ENCODE measurements at regions not wholly inside any gene's neighbourhood (a gene's known extent, or its start where the extent isn't known, plus 50 kb on each side); places are given as distances from the start of the nearest gene placed in this dataset.

GRCh38 chr10:58903071-58903470 is 273.4 kb upstream of the PHYHIPL start:
- intact Hi-C loops (cut with micrococcal nuclease) = no loop called here
- no TSS peak for BruUV-seq (replicated peaks)
- in situ Hi-C loops (cut with MboI; ENCODE audit: low sequenced_read_pairs) = no loop called here

More at GRCh38 chr10:58903071-58903470, 273.4 kb upstream of the PHYHIPL start:
- no peak overlapping the region for H3K14ac ChIP-seq (replicated peaks; ENCODE audit: low read depth, low read length)
- dilution Hi-C loops (cut with HindIII; ENCODE audit: low sequenced_read_pairs, unreplicated experiment) = no loop called here
- H2BK20ac ChIP-seq (ENCODE audit: low read depth, low read length) = no peak overlapping the region
- H4K91ac ChIP-seq (ENCODE audit: insufficient read depth, low read depth, low read length) = no peak overlapping the region
- H3K9me3 ChIP-seq (ENCODE audit: control insufficient read depth, insufficient read depth, low read length) = peaks cover 3% of the 10 kb centered on the region
- H3K79me1 ChIP-seq (ENCODE audit: low read depth in 1 of 2, low read length in 2 of 2) = no peaks in the 10 kb centered on the region
- no peak overlapping the region for H4K8ac ChIP-seq (ENCODE audit: low read depth in 2 of 2, low read length in 2 of 2)
- H3K4me2 ChIP-seq (ENCODE audit: low read depth, low read length) = no peak overlapping the region
- H3K56ac ChIP-seq (ENCODE audit: extremely low read depth, insufficient read depth, low read length) = no peak overlapping the region
- H3K9ac ChIP-seq (ENCODE audit: low read depth, low read length) = no peak overlapping the region
- H3K4ac ChIP-seq (ENCODE audit: low read depth, low read length) = no peak overlapping the region
- no peak overlapping the region for H2AFZ ChIP-seq (replicated peaks; ENCODE audit: low read length, poor library complexity)
- POLR2A ChIA-PET (ENCODE audit: unreplicated experiment) = no interaction called here
- H3K23ac ChIP-seq (ENCODE audit: low read depth, low read length) = no peak overlapping the region
- no peak overlapping the region for H2AK5ac ChIP-seq (ENCODE audit: low read depth, low read length)
- no peak overlapping the region for H4K5ac ChIP-seq (ENCODE audit: low read depth, low read length)
- CTCF ChIA-PET = no interaction called here
- H3K9me1 ChIP-seq (ENCODE audit: insufficient read depth, low read length) = no peaks in the 10 kb centered on the region
- peaks cover 3% of the 10 kb centered on the region for H3K27me3 ChIP-seq (ENCODE audit: control insufficient read depth, insufficient read depth, low read length)
- no peak overlapping the region for H2BK5ac ChIP-seq (ENCODE audit: low read depth, low read length, poor library complexity, severe bottlenecking)
- no CpG with 5 or more reads among the region's 1 CpG for WGBS, 2 experiments (ENCODE audit: extremely low coverage in 2 of 2, insufficient read length in 1 of 2)
- no peak overlapping the region for H2BK15ac ChIP-seq (ENCODE audit: low read depth, low read length)
- H3K36me3 ChIP-seq (ENCODE audit: control insufficient read depth, insufficient read depth, low read length) = no peaks in the 10 kb centered on the region
- ATAC-seq (ENCODE audit: low read depth) (no peak), DNase-seq (no peak)
- H3K27ac ChIP-seq (ENCODE audit: insufficient read depth, low read length) = no peak overlapping the region
- no peak overlapping the region for H3K4me3 ChIP-seq (ENCODE audit: insufficient read depth, low read depth, low read length)
- TF ChIP-seq, protein P1, sequence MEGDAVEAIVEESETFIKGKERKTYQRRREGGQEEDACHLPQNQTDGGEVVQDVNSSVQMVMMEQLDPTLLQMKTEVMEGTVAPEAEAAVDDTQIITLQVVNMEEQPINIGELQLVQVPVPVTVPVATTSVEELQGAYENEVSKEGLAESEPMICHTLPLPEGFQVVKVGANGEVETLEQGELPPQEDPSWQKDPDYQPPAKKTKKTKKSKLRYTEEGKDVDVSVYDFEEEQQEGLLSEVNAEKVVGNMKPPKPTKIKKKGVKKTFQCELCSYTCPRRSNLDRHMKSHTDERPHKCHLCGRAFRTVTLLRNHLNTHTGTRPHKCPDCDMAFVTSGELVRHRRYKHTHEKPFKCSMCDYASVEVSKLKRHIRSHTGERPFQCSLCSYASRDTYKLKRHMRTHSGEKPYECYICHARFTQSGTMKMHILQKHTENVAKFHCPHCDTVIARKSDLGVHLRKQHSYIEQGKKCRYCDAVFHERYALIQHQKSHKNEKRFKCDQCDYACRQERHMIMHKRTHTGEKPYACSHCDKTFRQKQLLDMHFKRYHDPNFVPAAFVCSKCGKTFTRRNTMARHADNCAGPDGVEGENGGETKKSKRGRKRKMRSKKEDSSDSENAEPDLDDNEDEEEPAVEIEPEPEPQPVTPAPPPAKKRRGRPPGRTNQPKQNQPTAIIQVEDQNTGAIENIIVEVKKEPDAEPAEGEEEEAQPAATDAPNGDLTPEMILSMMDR (conservative IDR thresholded peaks at IDR 0.05; ENCODE audit: low read depth, low read length) = no peak
- TF ChIP-seq RCOR1 (IDR thresholded peaks at IDR 0.05; ENCODE audit: insufficient replicate concordance, low read length) (no peak), CHD1 (IDR thresholded peaks at IDR 0.05; ENCODE audit: low read depth, low read length) (no peak), RFX5 (IDR thresholded peaks at IDR 0.05; ENCODE audit: low read depth, low read length) (no peak), POLR2A (IDR thresholded peaks at IDR 0.05; ENCODE audit: low read depth, low read length) (no peak), MAFK (IDR thresholded peaks at IDR 0.05; ENCODE audit: low read depth, low read length) (no peak), BHLHE40 (IDR thresholded peaks at IDR 0.05; ENCODE audit: low read depth, low read length) (no peak), FOS (IDR thresholded peaks at IDR 0.05; ENCODE audit: low read depth, low read length) (no peak), MAZ (IDR thresholded peaks at IDR 0.05; ENCODE audit: borderline replicate concordance, low read depth, low read length) (no peak), NFE2L2 (IDR thresholded peaks at IDR 0.05; ENCODE audit: low read depth, low read length) (no peak), USF2 (IDR thresholded peaks at IDR 0.05; ENCODE audit: low read depth, low read length) (no peak), MXI1 (IDR thresholded peaks at IDR 0.05; ENCODE audit: borderline replicate concordance, low read depth, low read length) (no peak), RAD21 (IDR thresholded peaks at IDR 0.05; ENCODE audit: low read length) (no peak), CEBPB (IDR thresholded peaks at IDR 0.05; ENCODE audit: low read depth, low read length) (no peak), SMC3 (IDR thresholded peaks at IDR 0.05; ENCODE audit: low read depth, low read length) (no peak)
- TF ChIP-seq, protein P2, sequence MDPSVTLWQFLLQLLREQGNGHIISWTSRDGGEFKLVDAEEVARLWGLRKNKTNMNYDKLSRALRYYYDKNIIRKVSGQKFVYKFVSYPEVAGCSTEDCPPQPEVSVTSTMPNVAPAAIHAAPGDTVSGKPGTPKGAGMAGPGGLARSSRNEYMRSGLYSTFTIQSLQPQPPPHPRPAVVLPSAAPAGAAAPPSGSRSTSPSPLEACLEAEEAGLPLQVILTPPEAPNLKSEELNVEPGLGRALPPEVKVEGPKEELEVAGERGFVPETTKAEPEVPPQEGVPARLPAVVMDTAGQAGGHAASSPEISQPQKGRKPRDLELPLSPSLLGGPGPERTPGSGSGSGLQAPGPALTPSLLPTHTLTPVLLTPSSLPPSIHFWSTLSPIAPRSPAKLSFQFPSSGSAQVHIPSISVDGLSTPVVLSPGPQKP (IDR thresholded peaks at IDR 0.05; ENCODE audit: borderline replicate concordance, low read depth, low read length) = no peak
- H2BK120ac ChIP-seq (ENCODE audit: low read depth, low read length) = no peak overlapping the region
- no peak overlapping the region for H2AK9ac ChIP-seq (replicated peaks; ENCODE audit: low read depth, low read length, poor library complexity)
- no peak overlapping the region for H3K18ac ChIP-seq (ENCODE audit: low read depth, low read length)
- no peaks in the 10 kb centered on the region; the same call in 1 of the 2 replicates for H4K20me1 ChIP-seq (ENCODE audit: insufficient read depth, low read length)
- H3K4me1 ChIP-seq (ENCODE audit: control insufficient read depth, insufficient read depth, low read length) = no peaks in the 10 kb centered on the region
